ENCODE measurements at regions not wholly inside any gene's neighbourhood (a gene's known extent, or its start where the extent isn't known, plus 50 kb on each side); places are given as distances from the start of the nearest gene placed in this dataset.

GRCh38 chr14:48925184-48925583 lies 661.0 kb downstream of the RPS29 start:
- TF ChIP-seq CTCF (IDR thresholded peaks at IDR 0.05; ENCODE audit: low read depth, low read length), result no peak
- no peak for TF ChIP-seq POLR2A (IDR thresholded peaks at IDR 0.05; ENCODE audit: extremely low read depth, insufficient read length)
- TF ChIP-seq MAX (IDR thresholded peaks at IDR 0.05; ENCODE audit: low read depth, low read length), result no peak
